GM12878 (cell line): ENCODE measurements at regions not wholly inside any gene's neighbourhood (a gene's known extent, or its start where the extent isn't known, plus 50 kb on each side); places are given as distances from the start of the nearest gene placed in this dataset.

Experiments used
- ATAC-seq: fragments of 200-7000 bp; cut with Tn5 transposase; 3 replicates; pipeline ENCODE4 v1.9.1; 2020; ENCODE audit warnings: mild to moderate bottlenecking, moderate library complexity
- BruUV-seq: library from RNA; stranded (reverse); fragments of 400-500 nt; replicated peaks from 2 replicates; lab custom pipeline; 2021; lab: Mats Ljungman, UMichigan
- CTCF ChIA-PET: fragments of 300-600 bp; sonication (Branson Sonifier 250); formaldehyde crosslinking; extraction: SDS; loops from one replicate; lab custom pipeline; 2021; ENCODE audit warnings: inconsistent platforms; lab: Yijun Ruan, JAX
- POLR2A ChIA-PET: fragments of 350-600 bp; formaldehyde crosslinking; extraction: SDS; loops from one replicate; lab custom pipeline; 2021; ENCODE audit warnings: inconsistent platforms; lab: Charles Lee
- RAD21 ChIA-PET: fragments of 300-600 bp; sonication (Branson Sonifier 250); formaldehyde crosslinking; loops from one replicate; lab custom pipeline; 2023; ENCODE audit warnings: antibody characterized with exemption; ENCODE audit not compliant: unreplicated experiment; lab: Charles Lee
- SMC1A ChIA-PET: fragments of 300-600 bp; sonication (Branson Sonifier 250); formaldehyde crosslinking; loops from one replicate; lab custom pipeline; 2023; ENCODE audit not compliant: unreplicated experiment, uncharacterized antibody; lab: Charles Lee
- DNase-seq: peaks from one replicate; pipeline ENCODE4 v3.0.0-alpha.2; 2011; ENCODE audit warnings: low read depth, low spot score
- FAIRE-seq: peaks from 3 replicates; lab custom pipeline; 2011; peaks lifted over from hg19 to GRCh38; lab: Jason Lieb, UNC
- H2AFZ ChIP-seq: 2 replicates; pipeline ENCODE4 v1.6.0; 2011; ENCODE audit warnings: low read depth, low read length, control low read depth; ENCODE audit not compliant: control insufficient read depth
- H3K27ac ChIP-seq: 2 replicates; pipeline ENCODE4 v1.5.1; 2011; ENCODE audit warnings: control low read depth; ENCODE audit not compliant: control insufficient read depth, insufficient read depth
- H3K27me3 ChIP-seq, 2 experiments: replicated peaks in 1 of 2; 2 replicates each; pipeline versions ENCODE4 v1.6.0 to v1.6.1; 2011; ENCODE audit warnings: low read length in 1 of 2; ENCODE audit not compliant: control insufficient read depth in 2 of 2, insufficient read depth in 2 of 2
- H3K36me3 ChIP-seq, 2 experiments: 2 replicates each; pipeline ENCODE4 v1.5.1; 2011; ENCODE audit warnings: low read length in 1 of 2; ENCODE audit not compliant: control insufficient read depth in 2 of 2, insufficient read depth in 2 of 2
- H3K4me1 ChIP-seq: 2 replicates; pipeline ENCODE4 v1.6.1; 2011; ENCODE audit warnings: mild to moderate bottlenecking, low read length, moderate library complexity, mixed read lengths; ENCODE audit not compliant: control insufficient read depth, insufficient read depth
- H3K4me2 ChIP-seq: 2 replicates; pipeline ENCODE4 v1.6.0; 2011; ENCODE audit warnings: control low read depth; ENCODE audit not compliant: control insufficient read depth, insufficient read depth
- H3K4me3 ChIP-seq: fragments of 200-600 bp; sonication (generic); 2 replicates; pipeline ENCODE4 v1.5.1; 2016
- H3K79me2 ChIP-seq: 2 replicates; pipeline ENCODE4 v1.6.0; 2011; ENCODE audit warnings: low read length; ENCODE audit not compliant: control insufficient read depth, insufficient read depth
- H3K9ac ChIP-seq: 2 replicates; pipeline ENCODE4 v1.8.0; 2011; ENCODE audit warnings: low read length, control low read depth, mixed read lengths; ENCODE audit not compliant: control insufficient read depth, insufficient read depth
- H3K9me3 ChIP-seq: replicated peaks from 3 replicates; pipeline ENCODE4 v1.5.1; 2011; ENCODE audit warnings: mild to moderate bottlenecking, low read length; ENCODE audit not compliant: control insufficient read depth, insufficient read depth
- H4K20me1 ChIP-seq: 2 replicates; pipeline ENCODE4 v1.6.0; 2011; ENCODE audit not compliant: control insufficient read depth, insufficient read depth
- CHD1 ChIP-seq: IDR thresholded peaks from 2 replicates; pipeline ENCODE4 v1.6.1; 2012; ENCODE audit warnings: low read depth, low read length, improper control_type of control experiment
- CTCF ChIP-seq, 3 experiments: IDR thresholded peaks in 2 of 3; conservative IDR thresholded peaks in 1 of 3; 2 replicates each; pipeline ENCODE4 v1.5.1; 2011; ENCODE audit warnings: low read depth in 3 of 3, low read length in 3 of 3, mild to moderate bottlenecking in 3 of 3, control low read depth in 2 of 3, moderate library complexity in 2 of 3, inconsistent platforms in 1 of 3, mixed read lengths in 1 of 3; ENCODE audit not compliant: control insufficient read depth in 2 of 3, insufficient read depth in 1 of 3; ENCODE audit errors: extremely low read depth in 1 of 3
- GATAD2B ChIP-seq: fragments of 450-650 bp; conservative IDR thresholded peaks from 2 replicates; pipeline ENCODE4 v1.6.1; 2017; ENCODE audit warnings: low read depth, mild to moderate bottlenecking, moderate library complexity
- MXI1 ChIP-seq: fragments of 150-350 bp; IDR thresholded peaks from 2 replicates; pipeline ENCODE4 v1.6.1; 2011; ENCODE audit warnings: low read depth, mild to moderate bottlenecking, inconsistent platforms, low read length, improper control_type of control experiment
- NFYA ChIP-seq: IDR thresholded peaks from 2 replicates; pipeline ENCODE4 v1.6.1; 2011; ENCODE audit warnings: low read depth, mild to moderate bottlenecking, low read length, improper control_type of control experiment, borderline replicate concordance
- RFX5 ChIP-seq: IDR thresholded peaks from 2 replicates; pipeline ENCODE4 v1.6.1; 2011; ENCODE audit warnings: low read depth, low read length, improper control_type of control experiment
- SPI1 ChIP-seq: IDR thresholded peaks from 2 replicates; pipeline ENCODE4 v1.6.1; 2011; ENCODE audit warnings: low read depth, mild to moderate bottlenecking, low read length, moderate library complexity, borderline replicate concordance; ENCODE audit not compliant: insufficient read depth
- WGBS: methylation state at CpG from one replicate; pipeline ENCODE4 v1.1.6; 2016; ENCODE audit warnings: low lambda C conversion rate; ENCODE audit not compliant: insufficient replicate concordance, insufficient coverage; ENCODE audit errors: missing lambda C conversion rate; 5-methylcytosine and 5-hydroxymethylcytosine counted together
- in situ Hi-C: fragments of 300-500 bp; cut with MboI; formaldehyde crosslinking; loops from 9 replicates; pipeline ENCODE4 v1.14.3; 2018; ENCODE audit warnings: mixed read lengths
- intact Hi-C: fragments of 100-400 bp; cut with micrococcal nuclease; formaldehyde crosslinking; loops from one replicate; pipeline ENCODE4 v1.14.2; 2022; ENCODE audit not compliant: unreplicated experiment
- TF ChIP-seq, protein P1 (sequence below): fragments of 450-650 bp; conservative IDR thresholded peaks from 2 replicates; pipeline ENCODE4 v1.6.1; 2017; ENCODE audit warnings: mild to moderate bottlenecking, moderate library complexity
- TF ChIP-seq, protein P2 (sequence below): fragments of 450-650 bp; IDR thresholded peaks from 2 replicates; pipeline ENCODE4 v1.6.1; 2014; ENCODE audit warnings: mild to moderate bottlenecking

- TF ChIP-seq CHD1 (no peak), MXI1 (no peak), CTCF (IDR thresholded peaks at IDR 0.05 in 2 of 3, conservative IDR thresholded peaks at IDR 0.05 in 1 of 3; ENCODE audit: control insufficient read depth in 2 of 3, extremely low read depth in 1 of 3, insufficient read depth in 1 of 3, low read depth in 3 of 3, low read length in 3 of 3) (no peak), SPI1 (no peak), NFYA (no peak), RFX5 (no peak), GATAD2B (no peak)
- TF ChIP-seq, protein P1, sequence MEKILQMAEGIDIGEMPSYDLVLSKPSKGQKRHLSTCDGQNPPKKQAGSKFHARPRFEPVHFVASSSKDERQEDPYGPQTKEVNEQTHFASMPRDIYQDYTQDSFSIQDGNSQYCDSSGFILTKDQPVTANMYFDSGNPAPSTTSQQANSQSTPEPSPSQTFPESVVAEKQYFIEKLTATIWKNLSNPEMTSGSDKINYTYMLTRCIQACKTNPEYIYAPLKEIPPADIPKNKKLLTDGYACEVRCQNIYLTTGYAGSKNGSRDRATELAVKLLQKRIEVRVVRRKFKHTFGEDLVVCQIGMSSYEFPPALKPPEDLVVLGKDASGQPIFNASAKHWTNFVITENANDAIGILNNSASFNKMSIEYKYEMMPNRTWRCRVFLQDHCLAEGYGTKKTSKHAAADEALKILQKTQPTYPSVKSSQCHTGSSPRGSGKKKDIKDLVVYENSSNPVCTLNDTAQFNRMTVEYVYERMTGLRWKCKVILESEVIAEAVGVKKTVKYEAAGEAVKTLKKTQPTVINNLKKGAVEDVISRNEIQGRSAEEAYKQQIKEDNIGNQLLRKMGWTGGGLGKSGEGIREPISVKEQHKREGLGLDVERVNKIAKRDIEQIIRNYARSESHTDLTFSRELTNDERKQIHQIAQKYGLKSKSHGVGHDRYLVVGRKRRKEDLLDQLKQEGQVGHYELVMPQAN = no peak
- TF ChIP-seq, protein P2, sequence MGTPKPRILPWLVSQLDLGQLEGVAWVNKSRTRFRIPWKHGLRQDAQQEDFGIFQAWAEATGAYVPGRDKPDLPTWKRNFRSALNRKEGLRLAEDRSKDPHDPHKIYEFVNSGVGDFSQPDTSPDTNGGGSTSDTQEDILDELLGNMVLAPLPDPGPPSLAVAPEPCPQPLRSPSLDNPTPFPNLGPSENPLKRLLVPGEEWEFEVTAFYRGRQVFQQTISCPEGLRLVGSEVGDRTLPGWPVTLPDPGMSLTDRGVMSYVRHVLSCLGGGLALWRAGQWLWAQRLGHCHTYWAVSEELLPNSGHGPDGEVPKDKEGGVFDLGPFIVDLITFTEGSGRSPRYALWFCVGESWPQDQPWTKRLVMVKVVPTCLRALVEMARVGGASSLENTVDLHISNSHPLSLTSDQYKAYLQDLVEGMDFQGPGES = no peak
- no peak overlapping the region for H3K9ac ChIP-seq
- ATAC-seq (no peak), DNase-seq (no peak), FAIRE-seq (no peak)
- H3K79me2 ChIP-seq = no peaks in the 10 kb centered on the region
- H2AFZ ChIP-seq = no peak overlapping the region
- in situ Hi-C loops = no loop called here
- 26% methylated on average over 8 of the region's 8 CpGs for WGBS
- SMC1A ChIA-PET = no interaction called here
- H3K4me2 ChIP-seq = no peak overlapping the region
- H3K4me1 ChIP-seq = no peaks in the 10 kb centered on the region
- POLR2A ChIA-PET = no interaction called here
- H3K9me3 ChIP-seq = no peaks in the 10 kb centered on the region
- RAD21 ChIA-PET = no interaction called here
- no peaks in the 10 kb centered on the region for H4K20me1 ChIP-seq
- no peak overlapping the region for H3K27ac ChIP-seq
- no peaks in the 10 kb centered on the region for H3K36me3 ChIP-seq
- no peak overlapping the region for H3K4me3 ChIP-seq
- no TSS peak for BruUV-seq
- intact Hi-C loops = no loop called here
- H3K27me3 ChIP-seq = no peaks in the 10 kb centered on the region
- CTCF ChIA-PET = no interaction called here
Measured at GRCh38 chr9:86491468-86492266, 137.5 kb upstream of the TUT7 start.
